KG1 (cell line): ENCODE measurements at regions not wholly inside any gene's neighbourhood (a gene's known extent, or its start where the extent isn't known, plus 50 kb on each side); places are given as distances from the start of the nearest gene placed in this dataset.
"Not testable (repeated sequence)": the region's sequence is repeated elsewhere in the genome, so short reads cannot be mapped to it uniquely, and the experiment has no call there.

Experiments used
- DNase-seq: peaks from one replicate; lab custom pipeline; 2025; lab: John Stamatoyannopoulos, UW

DNA sequence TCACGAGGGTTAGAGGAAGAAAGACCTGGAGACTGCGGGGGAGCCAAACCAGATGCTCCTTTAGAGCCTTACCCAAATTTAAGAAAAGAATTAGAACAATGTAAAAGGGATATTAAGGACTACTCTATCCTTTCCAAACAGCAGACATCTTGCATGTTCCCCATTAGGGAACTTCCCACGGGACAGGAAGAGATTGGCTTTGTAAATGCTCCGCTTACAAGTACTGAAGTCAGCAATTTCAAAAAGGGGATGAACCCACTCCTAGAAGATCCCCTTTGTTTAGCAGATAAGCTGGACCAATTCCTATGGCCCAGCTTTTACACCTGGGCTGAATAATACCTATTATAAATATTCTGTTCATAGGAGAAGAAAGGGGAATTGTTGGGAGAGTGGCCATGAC, 74.2 kb downstream of the APOBEC1 start:
- DNase-seq: no peak

- DNase-seq: not testable (repeated sequence)
These were observed 75.6 kb downstream of the APOBEC1 start for GRCh38 chr12:7590085-7590484.

DNA sequence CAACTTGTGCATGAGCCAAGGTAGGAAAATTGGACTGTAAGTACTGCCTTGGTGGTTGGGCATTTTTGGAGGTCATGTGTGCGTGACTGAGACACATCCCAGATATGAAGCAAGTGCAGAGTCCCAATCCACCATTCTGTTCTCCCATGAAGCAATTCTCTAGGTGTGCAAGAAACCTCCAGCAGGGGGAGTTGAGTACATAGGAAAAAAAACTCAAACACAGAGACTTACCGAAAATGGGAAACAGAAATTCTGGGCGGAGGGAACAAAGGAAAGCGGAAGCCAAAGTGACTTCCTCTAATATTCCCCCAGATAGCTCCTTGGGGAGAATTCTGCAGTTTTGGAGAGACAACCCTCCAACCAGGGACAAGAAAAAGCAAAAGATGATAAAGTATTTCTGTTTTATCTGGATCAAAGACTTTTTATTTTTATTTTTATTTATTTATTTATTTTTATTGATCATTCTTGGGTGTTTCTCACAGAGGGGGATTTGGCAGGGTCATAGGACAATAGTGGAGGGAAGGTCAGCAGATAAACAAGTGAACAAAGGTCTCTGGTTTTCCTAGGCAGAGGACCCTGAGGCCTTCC, 76.9 kb downstream of the APOBEC1 start:
- peak; percentile 6 for DNase-seq

GRCh38 chr12:7584137-7584536, 80.6 kb upstream of the CD163 start:
- not testable (repeated sequence) for DNase-seq

DNA sequence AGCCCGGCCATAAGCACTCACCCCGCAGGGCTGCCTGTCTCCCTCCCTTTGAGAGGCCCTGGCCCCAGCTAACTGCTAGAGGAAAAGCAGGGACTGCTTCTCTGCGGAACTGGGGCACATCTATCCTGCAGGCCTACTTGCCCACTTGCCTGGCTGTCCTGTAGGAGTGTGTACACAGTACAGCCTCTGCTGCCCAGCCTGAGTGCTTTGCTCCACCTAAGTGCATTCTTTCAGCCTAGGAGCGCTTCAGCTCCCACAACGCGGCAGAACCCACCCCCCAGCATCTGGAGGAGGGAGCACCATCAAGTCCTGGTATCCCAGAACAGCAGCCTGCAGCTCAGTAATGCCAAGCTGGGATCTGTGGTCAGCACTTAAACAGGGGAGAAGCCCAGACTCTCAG, 79.9 kb upstream of the CD163 start:
- DNase-seq: no peak

GRCh38 chr12:7582796-7583195, 79.2 kb upstream of the CD163 start:
- DNase-seq: no peak

GRCh38 chr12:7581625-7582024, 78.0 kb upstream of the CD163 start:
- no peak for DNase-seq

- no peak for DNase-seq
These were observed 77.5 kb upstream of the CD163 start for GRCh38 chr12:7581046-7581445.

DNA sequence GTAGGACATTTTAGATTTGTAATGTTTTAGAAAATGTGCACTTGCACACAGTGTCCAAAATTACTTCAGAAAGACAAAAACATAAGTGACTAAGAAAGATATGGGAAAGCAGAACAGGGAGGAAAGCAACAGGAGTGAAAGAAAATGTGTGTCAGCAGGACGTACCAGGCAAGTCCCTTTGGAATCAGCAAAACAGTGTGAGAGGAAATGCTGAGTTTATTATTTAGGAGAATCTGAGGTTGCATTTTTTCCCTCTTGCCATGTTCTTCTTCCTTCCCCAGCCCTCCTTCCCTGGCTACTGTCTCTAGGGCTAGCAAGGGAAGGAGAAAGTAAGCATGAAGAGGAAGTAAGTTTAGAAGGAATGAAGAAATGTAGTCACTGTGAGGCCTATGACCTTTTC, 67.7 kb upstream of the CD163 start:
- no peak for DNase-seq

DNA sequence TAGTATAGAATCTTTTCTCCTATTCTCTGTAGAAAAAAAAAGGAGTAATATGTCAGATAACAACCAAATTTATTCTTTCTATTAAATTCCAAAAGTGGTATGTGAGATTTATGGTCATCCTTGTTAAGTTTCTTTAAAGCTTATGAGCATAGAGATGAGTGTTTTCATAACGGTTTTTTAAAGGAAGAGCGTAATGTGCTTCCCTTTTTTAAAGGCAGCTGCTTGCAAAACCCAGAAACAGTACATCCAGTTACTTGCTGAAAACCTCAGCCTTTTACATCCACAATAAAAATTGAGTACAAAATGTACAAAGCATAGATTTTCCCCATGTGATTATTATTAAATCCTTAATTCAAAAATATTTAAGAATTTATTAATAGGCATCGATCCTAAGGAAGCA, 53.6 kb upstream of the CD163 start:
- DNase-seq: peak; percentile 48

- peak; percentile 31 for DNase-seq
These were observed 52.2 kb upstream of the CD163 start for GRCh38 chr12:7555752-7556151.

DNA sequence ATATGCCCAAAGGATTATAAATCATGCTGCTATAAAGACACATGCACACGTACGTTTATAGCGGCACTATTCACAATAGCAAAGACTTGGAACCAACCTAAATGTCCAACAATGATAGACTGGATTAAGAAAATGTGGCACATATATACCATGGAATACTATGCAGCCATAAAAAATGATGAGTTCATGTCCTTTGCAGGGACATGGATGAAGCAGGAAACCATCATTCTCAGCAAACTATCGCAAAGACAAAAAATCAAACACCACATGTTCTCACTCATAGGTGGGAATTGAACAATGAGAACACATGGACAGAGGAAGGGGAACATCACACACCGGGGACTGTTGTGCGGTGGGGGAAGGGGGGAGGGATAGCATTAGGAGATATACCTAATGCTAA, 51.3 kb upstream of the CD163 start:
- not testable (repeated sequence) for DNase-seq
